ENCODE measurements at regions not wholly inside any gene's neighbourhood (a gene's known extent, or its start where the extent isn't known, plus 50 kb on each side); places are given as distances from the start of the nearest gene placed in this dataset.

- DNase-seq, result no peak
These were observed 257.7 kb upstream of the OPRM1 start for GRCh38 chr6:153781306-153781705.

- DNase-seq, result no peak
These were observed 259.0 kb upstream of the OPRM1 start for GRCh38 chr6:153780011-153780410.

DNA sequence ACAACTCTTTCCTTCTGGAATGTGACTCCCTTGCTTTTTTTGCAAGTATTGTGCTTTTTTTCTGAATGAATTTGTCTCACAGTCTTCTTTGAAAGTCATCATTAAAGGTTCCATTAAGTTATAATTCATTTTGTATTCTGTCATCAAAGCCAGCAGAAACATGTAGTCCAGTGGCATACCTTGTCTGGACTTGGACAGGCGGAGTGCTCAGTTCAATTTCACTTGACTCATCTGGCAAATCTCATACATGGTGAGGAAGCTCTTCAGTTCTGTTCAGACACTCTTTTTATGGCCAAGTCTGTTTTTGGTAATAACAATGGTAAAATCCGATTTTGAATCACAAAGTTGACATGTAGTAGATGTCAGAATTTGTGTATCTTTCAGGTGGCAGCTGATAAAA is 260.8 kb upstream of the OPRM1 start:
- no peak for DNase-seq

DNA sequence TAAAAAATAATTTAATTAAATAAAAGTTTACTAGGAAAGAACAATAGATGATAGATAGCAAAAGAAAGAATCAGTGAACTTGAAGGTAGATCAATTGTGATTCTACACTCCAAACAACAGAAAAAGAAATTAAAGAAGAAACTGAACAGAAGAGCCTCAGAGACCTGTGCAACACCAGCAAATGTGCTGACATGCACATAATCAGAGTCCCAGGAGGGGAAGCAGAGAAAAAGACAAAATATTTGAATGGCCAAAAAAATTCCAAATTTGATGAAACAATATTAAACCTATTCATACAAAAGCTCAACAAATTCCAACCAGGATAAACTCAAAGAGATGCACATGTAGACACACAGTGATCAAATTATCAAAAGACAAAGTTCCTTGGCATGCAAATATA is 267.5 kb upstream of the OPRM1 start:
- DNase-seq, result no peak

DNA sequence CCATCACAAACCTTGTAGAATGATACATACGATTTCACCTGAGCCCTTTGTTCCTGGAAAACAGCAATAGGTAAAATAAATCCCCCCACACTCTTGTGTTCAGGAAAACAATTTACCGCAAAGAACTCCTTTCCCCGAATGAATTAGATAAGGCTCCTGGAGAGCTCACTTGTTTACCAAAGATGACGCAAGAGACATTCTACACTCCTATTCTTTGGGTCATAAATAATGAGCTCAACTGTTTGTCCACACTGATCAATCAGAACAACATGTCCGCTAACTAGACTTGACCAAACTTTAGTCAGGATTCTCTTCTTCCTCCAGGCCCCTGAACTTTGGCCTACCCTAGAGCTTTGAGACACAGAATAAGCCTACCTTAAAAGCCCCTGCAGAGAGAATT is 271.9 kb upstream of the OPRM1 start:
- DNase-seq, result no peak

DNA sequence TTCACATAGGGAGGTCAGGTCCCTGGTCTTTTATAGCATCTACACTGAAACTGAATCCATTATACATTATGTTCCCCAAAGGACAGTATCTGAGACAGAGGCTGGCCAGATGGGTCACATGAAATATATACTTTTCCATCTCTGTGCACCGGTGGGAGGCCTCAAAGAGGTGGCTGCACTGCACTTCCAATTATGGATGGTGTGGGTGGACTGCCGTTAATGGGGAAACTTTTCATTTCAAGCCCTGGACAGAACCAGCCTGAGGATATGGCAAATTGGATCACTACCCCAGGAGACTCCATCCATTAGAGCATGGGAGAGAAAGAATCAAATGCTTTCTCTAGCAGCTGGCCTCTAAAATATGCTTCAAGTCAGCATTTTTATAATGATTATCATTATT is 280.5 kb upstream of the OPRM1 start:
- no peak for DNase-seq

GRCh38 chr6:153735761-153736160 is 303.3 kb upstream of the OPRM1 start:
- no peak for DNase-seq

- no peak for DNase-seq
These were observed 309.9 kb upstream of the OPRM1 start for GRCh38 chr6:153729189-153729588.

DNA sequence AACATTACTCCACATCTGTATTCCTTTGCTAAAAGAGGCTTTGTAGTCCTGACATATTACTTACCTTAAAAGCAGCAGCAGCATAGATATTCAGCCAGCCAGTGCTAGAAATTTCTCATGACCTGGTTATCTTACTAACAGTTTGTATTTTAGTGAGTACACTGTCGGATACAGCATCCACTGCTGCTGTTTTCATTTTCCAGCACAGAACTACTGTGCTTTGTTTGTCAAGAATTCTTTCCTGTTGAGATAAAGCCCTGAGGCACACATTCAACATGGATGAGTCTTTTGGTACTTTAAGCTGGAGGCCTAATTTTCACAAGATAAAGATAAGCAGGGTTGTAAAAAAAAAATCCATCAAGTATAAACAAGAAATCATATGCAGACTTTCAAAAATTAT is 311.2 kb upstream of the OPRM1 start:
- DNase-seq, result no peak

DNA sequence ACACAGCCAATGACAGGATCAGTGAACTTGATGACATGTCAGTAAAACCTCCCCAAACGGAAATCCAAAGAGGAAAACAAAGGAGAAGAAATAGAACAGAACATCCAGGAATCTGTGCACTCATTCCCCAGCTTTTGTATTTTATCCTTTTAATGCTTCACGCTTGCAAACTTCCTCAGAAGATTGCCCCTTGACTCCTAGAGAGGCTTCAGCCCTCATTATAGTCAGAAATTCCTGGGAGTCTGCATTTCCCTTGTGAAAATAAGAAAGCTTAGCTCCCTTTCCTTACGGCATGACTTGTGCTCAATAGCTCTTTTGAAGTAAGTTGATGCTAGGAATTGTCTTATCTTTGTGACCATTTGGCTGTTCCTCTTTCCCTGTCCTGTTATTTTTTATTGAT is 313.6 kb upstream of the OPRM1 start:
- DNase-seq, result no peak

- DNase-seq, result no peak
These were observed 318.3 kb upstream of the OPRM1 start for GRCh38 chr6:153720732-153721131.

GRCh38 chr6:153705429-153705828 is 333.6 kb upstream of the OPRM1 start:
- no peak for DNase-seq

DNA sequence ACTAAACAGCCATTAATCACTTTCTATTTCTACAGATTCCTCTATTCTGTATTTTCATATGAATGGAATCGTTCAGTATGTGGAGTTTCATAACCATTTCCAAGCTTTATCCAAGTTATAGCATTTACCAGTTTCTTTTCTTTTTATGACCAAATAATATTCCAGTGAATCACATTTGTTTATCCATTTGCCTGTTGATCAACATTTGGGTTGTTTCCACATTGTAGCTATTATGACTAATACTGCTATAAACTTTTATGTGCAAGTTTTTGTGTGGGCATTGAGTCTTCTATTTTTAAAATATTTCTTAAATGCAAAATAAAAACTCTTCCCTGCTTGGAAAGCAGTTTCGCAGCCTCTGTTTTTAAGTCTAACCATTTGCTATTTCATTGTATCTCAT is 336.4 kb upstream of the OPRM1 start:
- DNase-seq, result no peak

DNA sequence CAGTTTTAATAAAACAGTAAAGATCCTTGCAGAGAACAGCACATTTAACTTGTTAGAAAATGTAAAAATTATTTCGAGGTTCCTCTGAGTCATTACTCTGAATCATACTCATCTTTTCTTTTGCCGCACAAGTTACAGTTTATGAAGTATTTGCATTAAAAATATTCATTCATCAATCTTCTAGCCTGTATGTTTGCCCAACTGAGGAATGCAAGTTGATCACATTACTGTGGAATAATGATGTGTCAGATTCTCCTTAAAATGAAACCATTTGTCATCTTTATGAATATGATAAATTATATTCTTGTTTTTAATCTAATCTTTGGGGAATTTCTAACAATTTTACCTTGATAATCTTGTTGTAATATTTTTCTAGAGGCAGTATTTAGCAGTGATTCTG is 340.4 kb upstream of the OPRM1 start:
- no peak for DNase-seq

- DNase-seq, result no peak
These were observed 341.0 kb upstream of the OPRM1 start for GRCh38 chr6:153698001-153698400.

- DNase-seq, result no peak
These were observed 361.5 kb upstream of the OPRM1 start for GRCh38 chr6:153677522-153677921.

DNA sequence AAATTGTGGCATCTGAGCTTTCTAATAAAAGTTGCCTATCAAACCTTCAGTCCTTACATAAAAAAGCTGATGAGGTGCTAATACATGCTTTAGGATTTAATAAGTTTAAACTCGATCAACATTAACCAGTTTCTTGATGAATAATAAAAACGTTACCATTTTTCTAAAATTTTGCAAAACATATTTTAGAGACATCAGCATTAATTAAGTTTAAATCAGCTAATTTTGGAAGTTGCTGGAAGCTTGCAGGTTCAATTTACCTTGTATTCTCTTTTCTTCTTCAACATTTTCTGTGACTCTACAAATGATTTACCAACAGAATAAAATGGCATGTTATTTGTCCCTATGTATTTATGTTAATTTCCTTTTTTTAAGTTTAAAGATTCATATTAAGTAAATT is 365.3 kb upstream of the OPRM1 start:
- no peak for DNase-seq

DNA sequence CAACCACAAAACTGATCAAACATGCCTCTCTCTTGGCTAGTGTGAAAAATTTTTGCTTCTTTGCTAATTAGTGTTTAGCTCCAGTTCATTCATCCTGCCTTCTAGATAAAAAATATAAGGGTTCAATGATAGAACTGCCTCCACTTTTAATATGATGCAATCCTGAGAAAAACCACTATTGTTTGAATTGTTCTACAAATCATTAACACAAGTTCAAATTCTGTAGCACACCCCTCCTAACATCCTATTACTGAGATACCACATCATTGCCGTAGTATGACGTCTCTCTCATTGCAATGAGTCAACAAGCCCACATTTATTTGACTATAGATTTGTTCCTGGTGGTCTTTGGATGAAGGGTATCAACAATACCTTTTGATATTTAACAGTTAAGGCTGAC is 365.8 kb upstream of the OPRM1 start:
- no peak for DNase-seq

- DNase-seq, result no peak
These were observed 368.5 kb upstream of the OPRM1 start for GRCh38 chr6:153670403-153671026.

DNA sequence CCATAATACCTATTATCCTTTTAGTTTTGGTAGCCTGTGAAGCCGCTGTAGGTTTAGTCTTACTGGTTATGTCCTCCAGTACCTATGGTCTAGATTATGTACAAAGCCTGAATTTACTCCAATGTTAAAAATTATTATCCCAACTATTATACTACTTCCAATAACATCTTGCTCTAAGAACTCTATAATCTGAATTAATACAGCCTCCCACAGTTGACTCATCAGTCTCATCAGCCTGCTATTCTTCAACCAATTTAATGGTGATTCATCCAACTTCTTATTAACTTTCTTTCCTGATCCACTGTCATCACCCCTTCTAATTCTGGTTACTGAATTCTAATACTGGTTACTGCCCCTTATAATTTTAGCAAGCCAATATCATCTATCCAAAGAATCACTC is 370.3 kb upstream of the OPRM1 start:
- DNase-seq, result no peak

DNA sequence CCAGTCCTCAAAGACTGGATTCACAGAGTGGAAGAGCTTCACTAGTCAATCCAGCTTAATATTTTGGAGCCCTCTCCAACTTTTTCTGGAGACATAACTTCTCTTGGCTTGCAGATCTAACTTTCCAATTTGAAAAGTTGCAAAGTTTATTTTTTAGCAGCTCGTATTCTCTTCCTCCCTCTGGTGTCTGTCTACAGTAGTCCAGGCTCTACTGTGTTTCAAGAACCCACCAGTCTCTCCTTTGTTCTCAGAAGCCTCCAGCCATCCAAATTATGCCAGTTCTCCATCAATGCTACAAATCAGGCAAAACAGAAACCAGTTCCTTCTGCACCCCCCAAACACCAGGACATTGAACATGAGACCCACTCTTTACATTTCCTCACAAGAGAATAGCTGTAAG is 376.1 kb upstream of the OPRM1 start:
- DNase-seq, result no peak

DNA sequence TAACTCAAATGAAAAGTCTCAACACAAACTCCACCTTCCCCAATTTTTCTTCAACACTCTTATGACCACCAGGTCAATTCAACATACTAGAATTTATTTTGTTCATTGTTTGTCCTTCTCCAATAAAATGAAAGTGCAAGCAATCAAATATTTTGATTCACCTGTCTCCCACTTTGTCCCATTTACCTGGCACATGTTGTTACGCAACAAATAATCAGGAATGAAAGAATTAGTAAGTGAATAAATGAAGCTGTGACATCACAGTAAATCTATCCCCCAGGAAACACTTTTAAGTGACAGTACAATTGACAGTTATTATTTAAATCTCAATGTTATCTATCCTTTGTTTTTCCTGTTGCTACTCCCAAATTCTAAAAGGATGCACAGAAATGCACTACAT is 393.7 kb upstream of the OPRM1 start:
- DNase-seq, result no peak

DNA sequence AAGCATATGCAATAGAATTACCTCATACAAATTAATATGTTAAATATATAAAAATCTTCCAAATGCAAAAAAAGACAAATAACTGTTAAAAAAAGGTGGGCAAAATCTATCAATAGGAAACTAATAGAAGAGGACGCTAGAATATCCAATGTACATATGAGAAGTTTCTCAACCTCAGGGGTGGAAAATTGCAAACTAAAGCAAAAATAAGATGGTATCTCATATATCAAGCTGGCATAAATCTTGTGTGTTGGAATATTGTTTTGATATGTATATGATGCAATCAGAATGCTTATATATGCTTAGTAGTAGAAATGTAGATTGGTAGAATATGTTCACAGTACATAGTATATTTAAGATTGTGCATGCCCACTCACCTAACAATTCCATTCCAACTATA is 395.0 kb upstream of the OPRM1 start:
- no peak for DNase-seq

GRCh38 chr6:153634416-153634815 is 404.6 kb upstream of the OPRM1 start:
- DNase-seq, result no peak

DNA sequence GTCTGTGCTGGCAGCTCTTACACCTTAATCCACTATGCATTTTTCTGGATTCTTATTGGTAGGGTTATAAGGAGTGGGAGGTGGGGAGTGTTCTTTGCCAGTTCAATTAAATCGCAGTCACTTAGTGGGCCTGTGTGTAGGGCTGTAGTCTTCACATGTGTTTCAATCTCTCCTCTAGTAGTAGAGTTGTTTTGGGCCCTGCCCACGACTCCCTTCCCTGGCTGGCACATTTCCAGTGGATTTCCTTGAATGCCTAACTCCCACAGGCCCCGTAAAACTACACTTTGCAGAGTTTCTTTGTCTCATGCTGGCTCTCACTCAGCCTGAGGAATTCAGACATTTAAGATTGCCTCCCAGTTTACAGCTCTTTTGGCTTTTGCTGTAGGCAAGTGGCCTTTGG is 414.0 kb upstream of the OPRM1 start:
- DNase-seq, result no peak

DNA sequence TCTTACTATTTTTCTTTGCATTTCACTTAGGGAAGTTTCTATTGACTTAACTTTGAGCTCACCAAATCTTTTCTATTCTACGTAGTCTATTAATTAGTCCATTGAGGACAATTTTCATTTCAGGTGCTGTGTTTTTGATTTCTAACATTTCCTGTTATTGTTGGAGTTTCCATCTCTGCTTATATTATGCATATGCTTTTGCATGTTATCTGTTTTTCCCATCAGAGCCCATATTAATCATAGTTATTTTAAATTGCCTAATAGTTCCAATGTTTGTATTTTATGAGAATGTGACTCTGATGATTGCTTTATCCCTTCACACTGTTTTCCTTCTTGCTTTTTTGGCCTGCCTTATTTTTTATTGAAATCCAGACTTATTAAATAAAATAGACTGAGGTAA is 414.5 kb upstream of the OPRM1 start:
- no peak for DNase-seq
